NT2/D1 (cell line): ENCODE measurements at regions not wholly inside any gene's neighbourhood (a gene's known extent, or its start where the extent isn't known, plus 50 kb on each side); places are given as distances from the start of the nearest gene placed in this dataset.

Experiments
- DNase-seq: peaks from one replicate; pipeline ENCODE4 v3.0.0-alpha.2; 2011; ENCODE audit warnings: low read depth, low spot score
- H3K27me3 ChIP-seq: 2 replicates; pipeline ENCODE4 v1.6.0; 2011; ENCODE audit warnings: mild to moderate bottlenecking; ENCODE audit not compliant: insufficient read length, insufficient read depth
- H3K36me3 ChIP-seq: 2 replicates; pipeline ENCODE4 v1.6.1; 2011; ENCODE audit warnings: mild to moderate bottlenecking, low read length, mixed read lengths; ENCODE audit not compliant: insufficient read depth, insufficient read length
- H3K4me1 ChIP-seq: 2 replicates; pipeline ENCODE4 v1.5.1; 2011; ENCODE audit not compliant: insufficient read depth, insufficient read length
- H3K4me3 ChIP-seq: 2 replicates; pipeline ENCODE4 v1.5.1; 2011; ENCODE audit warnings: low read depth; ENCODE audit not compliant: insufficient read length
- H3K9ac ChIP-seq: 2 replicates; pipeline ENCODE4 v1.6.0; 2011; ENCODE audit warnings: low read depth; ENCODE audit not compliant: insufficient read length
- H3K9me3 ChIP-seq: 2 replicates; pipeline ENCODE4 v1.5.1; 2011; ENCODE audit warnings: mild to moderate bottlenecking, low read length; ENCODE audit not compliant: insufficient read depth
- SUZ12 ChIP-seq: IDR thresholded peaks from 2 replicates; pipeline ENCODE4 v1.6.1; 2011; ENCODE audit not compliant: insufficient read length, insufficient read depth; ENCODE audit errors: extremely low read depth
- YY1 ChIP-seq: IDR thresholded peaks from 2 replicates; pipeline ENCODE4 v1.6.1; 2011; ENCODE audit not compliant: insufficient read length, insufficient read depth
- ZNF274 ChIP-seq: IDR thresholded peaks from 2 replicates; pipeline ENCODE4 v1.6.1; 2011; ENCODE audit warnings: mild to moderate bottlenecking, low read depth, low read length

DNA sequence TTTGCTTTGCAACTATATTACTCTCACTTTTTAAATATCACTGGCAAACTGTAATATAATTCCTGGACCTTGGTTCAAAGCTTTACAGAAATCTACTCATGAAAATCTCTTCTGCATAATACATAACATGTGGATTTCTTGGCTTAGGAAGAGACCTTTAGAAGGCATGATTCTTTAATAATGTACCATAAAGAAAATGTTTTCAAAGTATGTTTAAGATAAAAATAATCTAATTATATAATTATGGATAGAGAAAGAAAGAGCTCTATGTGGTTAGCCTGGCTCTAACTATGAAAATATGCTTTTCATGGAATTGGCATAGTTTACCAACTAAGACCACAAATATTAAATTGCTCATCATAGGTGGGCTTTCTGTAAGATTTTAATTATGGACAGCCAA, 817.8 kb downstream of the TLE1 start:
- Histone ChIP-seq H3K36me3 (no peaks in the 10 kb centered on the region), H3K9ac (no peak overlapping the region), H3K27me3 (no peaks in the 10 kb centered on the region), H3K4me3 (no peak overlapping the region), H3K9me3 (no peaks in the 10 kb centered on the region; the same call in 1 of the 2 replicates), H3K4me1 (no peaks in the 10 kb centered on the region)
- TF ChIP-seq YY1, result no peak
- no peak for TF ChIP-seq SUZ12
- TF ChIP-seq ZNF274, result no peak
- DNase-seq, result no peak

GRCh38 chr9:80867731-80868130, 821.6 kb downstream of the TLE1 start:
- no peak overlapping the region for H3K4me3 ChIP-seq
- DNase-seq, result no peak
- no peaks in the 10 kb centered on the region; the same call in 1 of the 2 replicates for H3K9me3 ChIP-seq
- H3K4me1 ChIP-seq, result no peaks in the 10 kb centered on the region
- H3K27me3 ChIP-seq, result no peaks in the 10 kb centered on the region
- no peaks in the 10 kb centered on the region for H3K36me3 ChIP-seq
- TF ChIP-seq SUZ12 (no peak), ZNF274 (no peak), YY1 (no peak)
- H3K9ac ChIP-seq, result no peak overlapping the region

- H3K27me3 ChIP-seq, result no peaks in the 10 kb centered on the region
- no peak for TF ChIP-seq YY1
- no peak for TF ChIP-seq ZNF274
- TF ChIP-seq SUZ12, result no peak
- H3K4me3 ChIP-seq, result no peak overlapping the region
- no peaks in the 10 kb centered on the region for H3K4me1 ChIP-seq
- no peaks in the 10 kb centered on the region for H3K36me3 ChIP-seq
- DNase-seq, result no peak
- H3K9me3 ChIP-seq, result no peaks in the 10 kb centered on the region; the same call in 1 of the 2 replicates
- no peak overlapping the region for H3K9ac ChIP-seq
Measured at GRCh38 chr9:80866576-80867227, 822.6 kb downstream of the TLE1 start.

DNA sequence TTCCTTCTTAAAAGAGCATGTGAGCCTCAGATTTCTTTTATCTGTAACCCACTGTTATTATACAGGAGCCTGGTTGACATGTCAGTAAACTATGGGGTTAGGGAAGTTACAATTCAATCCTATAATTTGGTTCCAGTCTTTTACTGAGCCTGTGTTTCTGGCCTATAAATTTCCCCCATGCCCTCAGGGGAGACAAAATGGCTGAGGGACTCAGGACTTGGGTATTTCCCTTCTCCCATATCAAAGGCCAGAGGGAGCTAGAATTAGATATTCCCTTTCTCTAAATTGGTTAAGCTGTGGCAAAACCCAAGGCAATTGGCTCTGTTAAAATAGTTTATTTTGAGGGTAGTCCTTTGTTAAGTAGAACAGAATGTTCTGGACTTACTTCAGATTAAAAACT, 823.2 kb downstream of the TLE1 start:
- Histone ChIP-seq H3K4me3 (no peak overlapping the region), H3K36me3 (no peaks in the 10 kb centered on the region), H3K9me3 (no peaks in the 10 kb centered on the region; the same call in 1 of the 2 replicates), H3K9ac (no peak overlapping the region), H3K27me3 (no peaks in the 10 kb centered on the region), H3K4me1 (no peaks in the 10 kb centered on the region)
- DNase-seq, result no peak
- TF ChIP-seq YY1, result no peak
- TF ChIP-seq ZNF274, result no peak
- TF ChIP-seq SUZ12, result no peak

- no peaks in the 10 kb centered on the region for H3K9me3 ChIP-seq
- TF ChIP-seq SUZ12, result no peak
- no peak for TF ChIP-seq ZNF274
- no peak for TF ChIP-seq YY1
- H3K27me3 ChIP-seq, result no peaks in the 10 kb centered on the region
- H3K4me3 ChIP-seq, result no peak overlapping the region
- H3K4me1 ChIP-seq, result no peaks in the 10 kb centered on the region
- no peak for DNase-seq
- no peaks in the 10 kb centered on the region for H3K36me3 ChIP-seq
- H3K9ac ChIP-seq, result no peak overlapping the region
Measured at GRCh38 chr9:80843028-80843427, 846.3 kb downstream of the TLE1 start.

GRCh38 chr9:80842389-80842788, 847.0 kb downstream of the TLE1 start:
- DNase-seq, result no peak
- Histone ChIP-seq H3K9me3 (no peaks in the 10 kb centered on the region), H3K27me3 (no peaks in the 10 kb centered on the region), H3K9ac (no peak overlapping the region), H3K4me1 (no peaks in the 10 kb centered on the region), H3K4me3 (no peak overlapping the region), H3K36me3 (no peaks in the 10 kb centered on the region)
- TF ChIP-seq ZNF274, result no peak
- no peak for TF ChIP-seq SUZ12
- no peak for TF ChIP-seq YY1

DNA sequence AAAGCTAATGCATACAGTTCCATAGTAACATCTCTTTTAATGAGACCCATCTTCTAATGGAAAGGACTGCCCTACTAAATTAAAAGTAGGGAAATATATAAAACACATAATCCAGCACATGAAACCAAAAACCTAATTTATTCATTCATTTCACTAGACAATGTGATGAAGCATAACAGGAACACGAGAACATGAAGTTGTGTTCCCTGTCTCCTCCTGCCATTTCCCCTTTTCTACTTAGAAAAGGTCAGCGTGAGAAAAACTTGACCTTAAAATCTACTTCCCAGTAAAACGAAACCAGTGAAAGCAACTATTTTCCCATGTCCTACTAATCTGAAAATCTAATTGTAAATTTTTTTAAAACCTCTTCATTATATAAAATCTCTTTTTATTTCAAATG, 847.5 kb downstream of the TLE1 start:
- no peaks in the 10 kb centered on the region for H3K4me1 ChIP-seq
- no peak for DNase-seq
- no peak overlapping the region for H3K4me3 ChIP-seq
- TF ChIP-seq YY1 (no peak), SUZ12 (no peak), ZNF274 (no peak)
- H3K9ac ChIP-seq, result no peak overlapping the region
- no peaks in the 10 kb centered on the region for H3K27me3 ChIP-seq
- H3K9me3 ChIP-seq, result no peaks in the 10 kb centered on the region
- no peaks in the 10 kb centered on the region for H3K36me3 ChIP-seq
